Activated naive CD4-positive, alpha-beta T cell treated with anti-CD3 and anti-CD28 coated beads, Interleukin-2, amount 50 U/mL, for 16 hours (primary cell): ENCODE measurements at regions not wholly inside any gene's neighbourhood (a gene's known extent, or its start where the extent isn't known, plus 50 kb on each side); places are given as distances from the start of the nearest gene placed in this dataset.

Experiments
- DNase-seq: peaks from one replicate; pipeline ENCODE4 v3.0.0-alpha.2; 2020

DNA sequence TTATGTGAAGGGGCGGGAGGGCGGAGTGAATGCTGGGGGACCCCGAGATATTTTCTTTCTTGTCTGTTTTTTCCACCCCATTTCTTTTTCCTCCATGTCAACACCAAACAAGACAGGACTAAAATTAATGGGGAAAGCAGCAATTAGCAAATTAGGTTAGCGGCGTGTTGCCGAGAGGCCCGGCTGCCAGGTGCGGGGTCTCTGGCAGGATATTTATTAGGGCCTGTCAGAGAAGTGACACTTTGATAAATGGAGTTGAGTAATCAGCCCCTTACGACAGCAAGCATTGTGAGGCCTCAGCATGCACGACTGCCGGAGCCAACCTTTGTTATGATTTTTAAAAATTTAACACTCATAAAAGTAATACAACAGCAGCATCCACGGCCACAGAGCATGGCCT, 193.8 kb downstream of the DHX35 start:
- no peak for DNase-seq

DNA sequence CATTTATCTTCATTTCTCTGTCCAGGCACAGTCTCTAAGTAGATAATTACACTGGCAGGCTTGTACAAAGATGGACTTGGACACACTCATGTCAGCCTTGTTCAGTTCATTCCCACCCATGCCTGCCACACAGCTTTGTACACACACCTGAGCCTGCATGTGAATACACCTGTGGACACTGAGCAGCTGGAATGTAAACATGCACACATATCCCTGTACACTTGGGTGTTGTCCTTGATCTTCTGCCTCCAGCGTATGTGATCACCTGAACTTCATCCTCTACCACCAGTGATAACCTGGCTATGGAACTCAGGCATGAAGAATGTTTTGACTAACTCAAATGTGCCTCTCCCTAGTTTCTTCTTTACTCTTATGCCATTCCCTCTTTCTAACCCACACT, 190.6 kb downstream of the DHX35 start:
- DNase-seq, result no peak

- DNase-seq, result no peak
Measured at GRCh38 chr20:39152126-39152525, 190.0 kb downstream of the DHX35 start.

- DNase-seq, result no peak
Measured at GRCh38 chr20:39150501-39150900, 188.4 kb downstream of the DHX35 start.

DNA sequence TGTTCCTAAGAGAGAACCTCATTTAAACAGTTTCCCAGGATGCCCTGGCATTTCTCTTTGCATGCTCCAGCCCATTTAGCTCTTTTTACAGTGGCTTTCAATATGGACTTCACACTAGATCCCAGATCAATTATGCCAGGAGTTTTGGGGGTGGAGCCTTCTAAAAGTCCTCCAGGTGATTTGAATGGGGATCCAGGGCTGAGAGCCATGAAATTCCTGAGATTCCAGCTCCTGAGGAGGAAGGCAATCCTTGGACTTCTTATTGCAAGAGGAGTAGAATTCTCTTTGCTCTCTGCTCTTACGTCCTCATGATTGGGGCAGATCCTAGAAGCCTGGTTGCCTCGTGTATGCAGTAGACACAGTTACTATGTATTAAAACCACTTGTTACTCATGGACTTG, 184.2 kb downstream of the DHX35 start:
- no peak for DNase-seq

- DNase-seq, result no peak
Measured at GRCh38 chr20:39145921-39146320, 183.8 kb downstream of the DHX35 start.

DNA sequence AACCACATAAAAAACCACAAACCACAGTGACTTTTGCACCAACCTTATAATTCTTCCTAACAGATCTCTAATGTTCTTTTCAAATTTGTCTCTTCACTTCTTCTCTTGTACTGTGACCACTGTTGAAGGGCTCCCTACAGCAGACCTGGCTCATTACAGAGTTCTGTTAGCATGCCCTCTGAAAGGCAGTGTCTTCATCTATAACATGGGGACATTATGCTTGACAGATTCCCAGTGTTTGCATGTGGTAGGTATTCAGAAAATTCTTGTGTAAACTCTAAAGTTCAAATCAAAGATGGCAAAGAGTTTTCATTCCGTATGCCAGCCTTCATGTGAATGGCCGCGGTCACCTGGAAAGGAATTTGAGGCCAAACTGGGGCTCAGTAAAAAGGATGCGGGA, 182.6 kb downstream of the DHX35 start:
- no peak for DNase-seq

DNA sequence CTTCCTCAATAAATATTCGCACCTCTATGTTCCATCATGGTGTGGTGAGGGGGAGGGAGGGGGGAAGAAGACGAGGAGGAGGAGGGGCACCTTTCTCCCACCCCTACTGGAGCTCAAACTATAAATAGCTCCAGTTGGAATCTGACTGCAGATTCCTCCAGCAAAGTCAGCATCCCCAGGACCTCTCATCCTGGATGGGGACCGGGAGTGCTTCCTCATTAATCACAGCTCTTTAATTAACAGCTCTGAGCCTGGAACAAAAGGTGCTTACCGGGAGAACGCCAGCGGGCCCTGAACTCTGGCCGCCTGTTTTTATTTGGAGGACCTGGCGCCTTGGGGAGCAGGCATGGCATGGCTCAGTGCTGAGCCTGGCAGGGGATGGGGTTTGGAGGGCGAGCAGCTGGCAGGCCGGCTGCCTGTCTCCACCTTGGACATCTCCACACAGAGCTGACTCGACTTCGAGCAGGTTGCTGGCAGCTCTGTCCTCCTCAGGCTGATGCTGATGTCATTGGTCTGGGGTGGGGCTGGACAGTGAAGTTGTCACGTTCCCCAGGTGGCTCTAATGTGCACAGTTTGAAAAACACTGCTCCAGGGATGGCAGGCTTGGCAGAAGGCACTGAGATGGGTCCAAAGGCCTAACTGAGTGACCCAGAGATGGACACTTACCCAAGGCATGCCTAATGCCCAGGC, 180.4 kb downstream of the DHX35 start:
- DNase-seq, result no peak

GRCh38 chr20:39137299-39137698, 175.2 kb downstream of the DHX35 start:
- DNase-seq, result no peak

DNA sequence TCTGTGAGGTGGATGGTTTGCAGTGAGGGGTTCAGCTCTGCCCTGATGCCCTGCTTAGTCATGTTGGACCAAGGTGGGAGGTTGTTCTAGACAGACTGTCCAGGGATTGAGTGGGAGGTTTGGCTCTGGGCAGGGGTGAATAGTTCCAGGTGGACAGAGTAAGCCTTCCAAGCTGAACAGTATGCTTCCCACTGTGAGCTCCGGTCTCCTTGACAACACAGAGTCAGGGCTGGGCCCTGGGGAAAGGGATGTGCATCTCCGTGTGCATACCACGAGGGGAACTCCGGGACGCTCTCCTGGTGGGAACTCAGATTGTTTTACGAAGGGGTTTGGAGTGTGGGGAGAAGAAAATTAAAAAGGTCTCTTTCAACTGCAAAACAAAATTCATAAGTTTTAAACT, 174.7 kb downstream of the DHX35 start:
- no peak for DNase-seq

GRCh38 chr20:39135885-39136544, 173.9 kb downstream of the DHX35 start:
- DNase-seq, result no peak

DNA sequence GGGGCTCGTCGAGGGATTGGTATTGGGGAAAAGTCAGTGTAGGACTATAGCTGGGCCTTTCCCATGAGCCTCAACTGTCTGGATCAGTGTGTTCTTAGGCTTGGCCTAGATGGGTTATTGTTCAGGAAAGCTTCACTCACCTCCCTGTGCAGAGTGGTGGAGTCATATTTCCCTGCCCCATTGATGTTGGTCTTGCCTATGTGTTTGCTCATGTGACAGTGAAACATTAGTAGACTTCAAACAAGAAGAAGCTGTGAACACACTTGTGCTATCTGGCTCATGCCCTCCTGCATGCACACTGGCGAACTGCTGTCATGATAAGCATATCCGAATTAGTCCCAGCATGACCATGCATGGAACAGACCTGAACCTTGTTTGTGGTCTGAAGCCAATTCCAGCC, 171.1 kb downstream of the DHX35 start:
- DNase-seq, result no peak

GRCh38 chr20:39132511-39132910, 170.4 kb downstream of the DHX35 start:
- no peak for DNase-seq

DNA sequence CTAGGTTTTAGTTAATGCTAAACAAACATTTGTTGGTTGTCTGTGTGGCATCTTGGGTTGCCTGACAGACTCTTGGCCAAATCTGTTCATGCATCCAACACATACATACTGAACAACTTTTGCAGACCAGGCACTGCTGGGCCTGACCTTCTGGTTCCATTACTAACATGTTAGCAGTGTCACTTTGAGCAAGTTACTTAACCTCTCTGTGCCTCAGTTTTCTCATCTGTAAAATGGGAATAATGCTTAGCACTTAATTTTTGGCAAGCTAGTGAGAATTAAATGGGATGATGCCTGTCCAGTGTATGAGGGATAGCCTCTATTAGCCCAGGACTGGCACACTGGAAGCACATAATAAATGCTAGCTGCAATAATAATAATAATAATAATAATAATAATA, 169.9 kb downstream of the DHX35 start:
- no peak for DNase-seq

DNA sequence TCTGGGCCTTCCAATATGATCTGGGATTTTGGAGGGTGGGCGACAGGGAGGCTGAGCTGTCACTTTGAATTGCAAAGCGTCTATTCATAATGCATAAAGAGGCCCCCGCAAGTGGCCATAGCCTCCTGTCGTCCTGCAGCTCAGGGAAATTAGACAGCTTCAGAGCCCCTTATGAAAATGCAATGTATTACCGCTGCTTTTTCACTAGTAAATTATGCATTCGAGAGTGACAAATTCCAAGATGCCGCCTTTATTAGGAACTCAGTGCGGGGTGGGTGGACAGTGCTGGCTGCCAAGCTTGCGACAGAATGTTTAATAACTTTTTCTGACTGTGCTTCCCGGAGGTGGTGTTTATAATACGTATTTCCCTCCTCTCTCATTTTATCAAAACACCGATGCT, 168.5 kb downstream of the DHX35 start:
- no peak for DNase-seq

- no peak for DNase-seq
Measured at GRCh38 chr20:39129523-39129922, 167.4 kb downstream of the DHX35 start.

DNA sequence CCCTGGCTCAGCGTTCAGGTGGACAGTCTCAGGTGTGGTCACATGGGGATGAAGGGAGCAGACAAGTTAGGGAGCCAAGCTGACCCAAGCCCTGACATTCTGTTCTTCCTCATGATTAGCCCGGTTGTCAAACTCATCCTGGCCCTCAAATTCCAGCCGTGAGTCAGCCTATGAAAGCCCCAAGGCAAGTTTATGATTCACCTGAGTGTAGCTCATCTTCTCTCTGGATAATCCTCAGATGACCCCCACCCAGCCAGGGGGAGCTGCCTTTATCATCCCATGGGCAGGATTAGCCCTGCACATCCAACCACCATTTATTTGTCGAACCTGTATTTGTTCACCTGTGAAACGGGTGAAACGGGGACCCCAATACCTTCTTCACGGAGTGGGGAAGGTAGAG, 161.9 kb downstream of the DHX35 start:
- DNase-seq, result no peak

DNA sequence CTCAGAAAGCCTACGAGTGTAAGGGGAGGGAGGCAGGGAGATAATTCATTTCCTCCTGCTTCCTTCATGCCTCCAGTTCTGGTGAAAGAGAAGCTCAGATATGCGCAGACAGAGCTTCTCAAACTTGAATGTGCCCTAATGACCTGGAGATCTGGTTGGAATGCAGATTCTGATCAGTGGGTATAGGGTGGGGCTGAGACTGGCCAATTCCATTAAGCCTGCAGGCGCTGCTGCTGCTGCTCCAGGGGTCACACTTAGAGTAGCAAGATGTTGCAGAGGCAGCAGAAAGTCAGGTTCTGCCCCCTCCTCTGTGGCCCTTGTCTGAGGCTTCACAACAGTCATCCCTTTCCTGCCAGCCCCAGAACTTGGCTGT, 161.0 kb downstream of the DHX35 start:
- DNase-seq, result no peak

GRCh38 chr20:39117491-39117890, 155.3 kb downstream of the DHX35 start:
- no peak for DNase-seq

- no peak for DNase-seq
Measured at GRCh38 chr20:39116020-39116419, 153.9 kb downstream of the DHX35 start.

DNA sequence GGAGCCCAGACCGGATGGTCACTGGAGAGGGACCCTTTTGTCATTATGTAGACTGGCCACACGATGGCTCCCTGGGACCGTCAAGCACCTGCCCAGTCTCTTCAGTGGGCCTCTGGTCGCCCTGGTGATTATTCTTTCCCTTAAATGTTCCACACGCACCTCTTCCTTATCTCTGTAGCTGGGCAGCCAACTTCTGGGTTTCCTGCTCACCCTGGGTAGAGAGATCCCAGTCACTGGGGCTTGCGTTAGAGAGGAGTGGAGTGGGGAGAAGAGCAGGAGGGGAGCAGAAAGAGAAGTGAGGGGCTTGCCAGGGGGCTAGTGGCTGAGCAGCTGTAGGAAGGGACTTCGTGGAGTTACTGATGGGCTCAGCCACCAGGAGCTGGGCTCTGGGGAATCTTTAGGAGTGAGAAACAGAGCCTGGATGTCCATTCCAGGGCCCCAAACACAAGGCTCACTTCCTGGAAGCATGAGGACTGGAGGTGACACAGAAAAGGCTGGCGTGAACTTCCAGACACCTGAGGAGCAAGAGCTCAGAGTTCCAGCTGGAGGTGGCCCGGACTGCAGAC, 150.1 kb downstream of the DHX35 start:
- no peak for DNase-seq

GRCh38 chr20:39111359-39112177, 149.4 kb downstream of the DHX35 start:
- DNase-seq, result no peak

- no peak for DNase-seq
Measured at GRCh38 chr20:39110819-39111136, 148.6 kb downstream of the DHX35 start.
